ENCODE measurements at regions not wholly inside any gene's neighbourhood (a gene's known extent, or its start where the extent isn't known, plus 50 kb on each side); places are given as distances from the start of the nearest gene placed in this dataset.

DNA sequence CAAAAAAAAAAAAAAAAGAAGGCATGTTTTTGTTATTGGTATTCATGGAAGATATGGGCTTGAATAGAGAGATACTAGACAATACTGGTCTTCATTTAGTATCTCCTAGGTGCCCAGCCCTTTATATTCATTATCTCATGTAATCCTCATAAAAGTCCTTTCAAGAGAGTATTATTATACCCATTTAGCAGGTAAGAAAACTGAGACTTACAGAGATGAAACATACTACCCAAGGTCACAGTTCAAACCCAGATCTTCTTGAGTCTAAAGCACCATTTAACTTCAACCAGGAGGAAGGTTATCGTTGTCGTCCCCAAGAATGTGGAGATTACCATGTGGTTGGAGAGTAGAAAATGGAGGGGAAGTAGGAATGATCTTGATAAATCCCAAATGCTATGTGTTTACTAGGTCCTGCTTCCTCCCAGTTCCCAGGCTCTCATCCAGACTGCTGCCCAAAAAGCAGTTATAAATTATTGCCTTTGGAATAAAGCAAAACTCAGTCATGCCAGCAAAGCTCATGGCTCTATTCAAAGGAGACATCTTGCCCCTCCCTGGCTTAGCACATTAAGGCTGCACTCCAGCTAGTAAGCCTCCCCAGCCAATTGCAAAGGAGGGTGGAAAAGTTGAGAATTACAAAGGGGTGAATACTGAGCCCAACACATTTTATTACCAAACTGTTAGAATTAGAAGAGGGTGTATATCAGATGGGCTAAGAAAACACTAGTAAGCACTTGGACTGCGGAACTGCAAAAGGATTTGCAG lies 163.9 kb downstream of the PIK3R1 start:
- DNase-seq (ENCODE audit: low read depth in 2 of 3, low spot score in 1 of 3), result no peak

DNA sequence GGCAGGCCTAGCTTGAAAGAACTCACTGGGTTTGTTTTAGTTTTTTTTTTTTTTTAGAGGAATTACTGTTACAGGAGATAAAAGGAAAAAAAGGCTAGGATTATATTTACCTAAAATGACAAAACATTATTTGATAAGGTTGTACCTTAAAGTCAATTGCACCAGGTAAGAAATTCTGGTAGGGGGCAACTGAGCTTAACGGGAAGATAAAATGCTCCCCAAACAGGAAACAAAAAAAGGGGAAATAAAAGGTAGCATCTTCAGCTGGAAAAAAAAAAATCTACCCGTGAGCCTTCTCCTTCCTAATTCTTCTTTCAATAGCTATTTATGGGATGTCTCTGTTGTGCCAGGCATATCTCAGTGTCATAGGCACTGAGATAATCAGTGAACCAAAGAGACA lies 164.5 kb downstream of the PIK3R1 start:
- DNase-seq (ENCODE audit: low read depth in 2 of 3, low spot score in 1 of 3), result no peak

GRCh38 chr5:68381060-68381459 lies 165.5 kb downstream of the PIK3R1 start:
- no peak for DNase-seq (ENCODE audit: low read depth in 2 of 3, low spot score in 1 of 3)

- DNase-seq (ENCODE audit: low read depth in 2 of 3, low spot score in 1 of 3), result no peak
Measured at GRCh38 chr5:68381909-68382308, 166.4 kb downstream of the PIK3R1 start.

GRCh38 chr5:68382640-68383039 lies 167.1 kb downstream of the PIK3R1 start:
- DNase-seq (ENCODE audit: low read depth in 2 of 3, low spot score in 1 of 3), result no peak

GRCh38 chr5:68383888-68384310 lies 168.3 kb downstream of the PIK3R1 start:
- no peak for DNase-seq (ENCODE audit: low read depth in 2 of 3, low spot score in 1 of 3)

GRCh38 chr5:68384936-68385594 lies 169.5 kb downstream of the PIK3R1 start:
- no peak for DNase-seq (ENCODE audit: low read depth in 2 of 3, low spot score in 1 of 3)

GRCh38 chr5:68385936-68386335 lies 170.4 kb downstream of the PIK3R1 start:
- no peak for DNase-seq (ENCODE audit: low read depth in 2 of 3, low spot score in 1 of 3)

DNA sequence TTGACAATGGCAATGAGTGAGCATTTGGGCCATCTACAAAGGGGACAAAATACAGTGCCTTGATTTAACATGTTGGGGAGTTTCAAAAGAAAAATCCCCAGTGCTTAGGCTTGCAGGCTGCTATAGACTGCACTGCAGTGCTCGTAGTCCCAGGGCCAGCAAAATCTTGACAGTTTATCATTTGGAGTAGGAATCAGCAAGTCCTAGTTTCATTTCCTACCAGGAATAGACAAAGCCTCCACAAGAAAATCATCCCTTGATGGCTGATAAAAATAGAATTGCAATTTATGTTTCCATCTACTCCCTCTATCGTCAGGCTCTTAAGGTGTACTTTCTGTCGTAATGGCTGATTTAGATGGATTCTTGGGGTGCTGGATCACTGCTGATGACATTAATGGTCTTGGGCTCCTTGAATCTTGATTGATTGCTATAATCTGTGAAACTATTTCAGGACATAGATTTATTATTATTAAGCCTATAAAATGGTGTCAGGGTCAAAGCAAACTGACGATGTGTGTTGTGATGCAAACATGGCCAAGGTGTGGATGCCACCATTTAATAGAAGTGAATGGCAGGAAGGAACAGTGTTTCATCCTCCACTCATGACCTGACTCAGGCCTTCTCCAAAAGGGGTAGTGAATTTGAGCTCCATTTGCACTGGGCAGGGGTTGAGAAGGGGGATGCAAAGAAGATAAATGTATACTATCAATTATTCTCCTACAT lies 171.7 kb downstream of the PIK3R1 start:
- DNase-seq (ENCODE audit: low read depth in 2 of 3, low spot score in 1 of 3), result no peak

- DNase-seq (ENCODE audit: low read depth in 2 of 3, low spot score in 1 of 3), result no peak
Measured at GRCh38 chr5:68389618-68390017, 174.1 kb downstream of the PIK3R1 start.

DNA sequence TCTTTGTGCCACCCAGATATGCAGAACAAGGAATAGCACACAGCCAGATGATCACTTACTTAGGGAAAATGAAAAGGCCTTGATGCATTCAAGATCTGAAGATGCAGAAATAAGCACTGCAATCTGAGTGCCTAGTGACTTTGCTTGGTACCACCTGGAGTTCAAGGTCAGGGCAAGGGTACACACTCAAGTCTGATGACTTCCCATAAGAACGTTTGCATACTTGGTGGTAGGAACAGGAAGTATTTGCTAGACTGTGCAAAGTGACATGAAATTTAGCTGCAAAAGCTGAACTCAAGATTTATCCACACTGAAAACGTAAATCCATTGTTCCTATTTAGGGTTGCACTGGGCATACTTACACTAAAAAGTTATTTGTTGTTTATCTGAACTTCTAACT lies 177.1 kb downstream of the PIK3R1 start:
- DNase-seq (ENCODE audit: low read depth in 2 of 3, low spot score in 1 of 3), result no peak

DNA sequence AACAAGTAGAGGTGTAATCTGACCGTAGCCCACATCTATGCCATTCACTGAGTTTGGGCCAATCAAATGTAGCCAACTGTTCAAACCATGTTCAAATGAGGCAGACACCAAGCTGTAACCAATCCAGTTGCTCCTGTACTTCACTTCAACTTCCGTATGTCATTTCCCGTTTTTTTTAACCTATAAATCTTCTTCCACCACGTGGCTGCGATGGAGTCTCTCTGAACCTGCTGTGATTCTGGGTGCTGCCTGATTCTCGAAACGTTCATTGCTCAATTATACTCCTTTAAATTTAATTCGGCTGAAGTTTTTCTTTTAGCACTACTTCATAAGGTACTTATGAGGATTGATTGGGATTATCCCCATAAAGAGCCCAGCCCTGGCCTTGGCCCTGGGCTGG lies 179.7 kb downstream of the PIK3R1 start:
- DNase-seq (ENCODE audit: low read depth in 2 of 3, low spot score in 1 of 3), result no peak

GRCh38 chr5:68395926-68396511 lies 180.5 kb downstream of the PIK3R1 start:
- no peak for DNase-seq (ENCODE audit: low read depth in 2 of 3, low spot score in 1 of 3)

DNA sequence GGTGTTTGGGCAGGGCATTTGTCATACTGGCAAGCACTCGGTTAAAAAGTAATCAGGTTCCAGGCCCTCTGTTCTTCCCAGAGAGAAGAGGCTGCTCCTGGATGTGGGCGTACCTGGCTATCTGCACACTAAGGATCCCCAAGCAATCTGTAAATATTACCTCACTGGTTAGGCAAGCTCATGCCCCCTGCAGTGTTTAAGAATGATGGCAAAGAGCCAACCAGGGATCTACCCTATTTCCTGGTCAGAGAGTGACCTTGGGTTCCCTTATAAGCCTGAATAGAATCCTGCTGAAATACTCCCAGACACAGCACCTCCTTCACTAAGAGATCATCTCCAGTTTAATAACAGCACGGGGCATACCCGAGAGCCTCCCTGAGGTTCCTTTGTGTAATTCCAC lies 181.2 kb downstream of the PIK3R1 start:
- no peak for DNase-seq (ENCODE audit: low read depth in 2 of 3, low spot score in 1 of 3)

- peak in 1 of 3 donors; percentile 11 for DNase-seq (ENCODE audit: low read depth in 2 of 3, low spot score in 1 of 3)
Measured at GRCh38 chr5:68398146-68398812, 182.7 kb downstream of the PIK3R1 start.

DNA sequence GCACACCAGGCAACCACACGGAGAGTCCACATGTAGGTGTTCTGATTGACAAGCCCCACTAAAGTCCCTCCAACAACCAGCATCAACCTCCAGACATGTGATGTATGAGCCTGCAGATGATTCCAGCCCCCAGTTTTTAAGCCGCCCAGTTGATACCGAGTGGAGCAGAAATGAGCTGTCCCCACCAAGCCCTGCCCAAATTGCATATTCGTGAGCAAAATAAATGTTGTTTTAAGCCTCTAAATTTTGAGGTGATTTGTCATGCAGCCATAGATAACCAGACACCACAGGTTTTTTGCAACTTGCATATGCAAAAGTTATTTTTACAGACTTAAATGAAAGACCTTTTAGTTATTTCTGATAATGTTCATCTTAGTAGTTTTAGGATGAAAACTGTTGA lies 187.7 kb downstream of the PIK3R1 start:
- DNase-seq (ENCODE audit: low read depth in 2 of 3, low spot score in 1 of 3), result no peak

DNA sequence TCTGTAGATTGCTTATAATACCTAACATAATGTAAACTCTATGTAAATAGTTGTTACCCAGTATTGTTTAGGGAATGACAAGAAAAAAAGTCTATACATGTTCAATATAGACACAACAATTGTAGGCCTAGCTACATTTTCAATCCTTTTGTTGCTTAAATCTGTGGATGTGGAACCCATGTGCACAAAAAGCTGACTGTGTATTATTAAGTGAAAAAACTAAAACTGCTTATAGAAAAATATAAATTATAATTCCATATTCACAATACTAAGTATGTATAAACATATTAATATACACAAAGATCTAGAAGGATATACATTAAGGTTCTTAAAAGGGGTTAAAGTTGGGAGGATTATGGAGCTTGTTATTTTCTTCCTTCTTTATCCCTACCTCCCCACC lies 188.7 kb downstream of the PIK3R1 start:
- DNase-seq (ENCODE audit: low read depth in 2 of 3, low spot score in 1 of 3), result no peak

GRCh38 chr5:68405026-68405684 lies 189.6 kb downstream of the PIK3R1 start:
- no peak for DNase-seq (ENCODE audit: low read depth in 2 of 3, low spot score in 1 of 3)

- peak in 1 of 3 donors; percentile 18 for DNase-seq (ENCODE audit: low read depth in 2 of 3, low spot score in 1 of 3)
Measured at GRCh38 chr5:68405784-68406743, 190.5 kb downstream of the PIK3R1 start.

All from stimulated activated CD4-positive, alpha-beta T cell treated with anti-CD3 and anti-CD28 coated beads, Interleukin-12 subunit alpha, Interleukin-12 subunit beta, amount 100 ng/mL, for 48 hours (primary cell).